Stromal cell of bone marrow (primary cell): ENCODE measurements at regions not wholly inside any gene's neighbourhood (a gene's known extent, or its start where the extent isn't known, plus 50 kb on each side); places are given as distances from the start of the nearest gene placed in this dataset.

ENCODE experiments used
- DNase-seq: peaks from one replicate; pipeline ENCODE4 v3.0.0-alpha.2; 2012; ENCODE audit warnings: low read depth

GRCh38 chr14:62270236-62270635, 508.0 kb downstream of the SNAPC1 start:
- no peak for DNase-seq

- no peak for DNase-seq
Measured at GRCh38 chr14:62280366-62280765, 518.1 kb downstream of the SNAPC1 start.

- no peak for DNase-seq
Measured at GRCh38 chr14:62283837-62284236, 521.6 kb downstream of the SNAPC1 start.

GRCh38 chr14:62289471-62289870, 527.3 kb downstream of the SNAPC1 start:
- no peak for DNase-seq

- DNase-seq = no peak
Measured at GRCh38 chr14:62301080-62301479, 538.9 kb downstream of the SNAPC1 start.

- no peak for DNase-seq
Measured at GRCh38 chr14:62301911-62302310, 539.7 kb downstream of the SNAPC1 start.

- no peak for DNase-seq
Measured at GRCh38 chr14:62303437-62303836, 541.2 kb downstream of the SNAPC1 start.

- no peak for DNase-seq
Measured at GRCh38 chr14:62304257-62304656, 542.0 kb downstream of the SNAPC1 start.

GRCh38 chr14:62307844-62308243, 545.6 kb downstream of the SNAPC1 start:
- DNase-seq = no peak

GRCh38 chr14:62308316-62308715, 546.1 kb downstream of the SNAPC1 start:
- DNase-seq = no peak

GRCh38 chr14:62308891-62309290, 546.7 kb downstream of the SNAPC1 start:
- DNase-seq = no peak

GRCh38 chr14:62313212-62313611, 551.0 kb downstream of the SNAPC1 start:
- no peak for DNase-seq

GRCh38 chr14:62314221-62314620, 552.0 kb downstream of the SNAPC1 start:
- no peak for DNase-seq

GRCh38 chr14:62314871-62315270, 552.7 kb downstream of the SNAPC1 start:
- no peak for DNase-seq

GRCh38 chr14:62315631-62316030, 553.4 kb downstream of the SNAPC1 start:
- no peak for DNase-seq

GRCh38 chr14:62322216-62322615, 560.0 kb downstream of the SNAPC1 start:
- no peak for DNase-seq

GRCh38 chr14:62329427-62329826, 567.2 kb downstream of the SNAPC1 start:
- DNase-seq = no peak

GRCh38 chr14:62347562-62348011, 585.4 kb downstream of the SNAPC1 start:
- DNase-seq = no peak

- no peak for DNase-seq
Measured at GRCh38 chr14:62357362-62357761, 595.1 kb downstream of the SNAPC1 start.

GRCh38 chr14:62364161-62364560, 601.9 kb downstream of the SNAPC1 start:
- no peak for DNase-seq

GRCh38 chr14:62364800-62365280, 602.6 kb downstream of the SNAPC1 start:
- no peak for DNase-seq

- no peak for DNase-seq
Measured at GRCh38 chr14:62369919-62370560, 607.8 kb downstream of the SNAPC1 start.

- DNase-seq = no peak
Measured at GRCh38 chr14:62373944-62374343, 611.7 kb downstream of the SNAPC1 start.

- DNase-seq = no peak
Measured at GRCh38 chr14:62378057-62378456, 615.8 kb downstream of the SNAPC1 start.
